Astrocyte of the hippocampus (primary cell): ENCODE measurements at regions not wholly inside any gene's neighbourhood (a gene's known extent, or its start where the extent isn't known, plus 50 kb on each side); places are given as distances from the start of the nearest gene placed in this dataset.

Source experiments
- DNase-seq: peaks from one replicate; pipeline ENCODE4 v3.0.0; 2011; ENCODE audit warnings: low read depth, low spot score

DNA sequence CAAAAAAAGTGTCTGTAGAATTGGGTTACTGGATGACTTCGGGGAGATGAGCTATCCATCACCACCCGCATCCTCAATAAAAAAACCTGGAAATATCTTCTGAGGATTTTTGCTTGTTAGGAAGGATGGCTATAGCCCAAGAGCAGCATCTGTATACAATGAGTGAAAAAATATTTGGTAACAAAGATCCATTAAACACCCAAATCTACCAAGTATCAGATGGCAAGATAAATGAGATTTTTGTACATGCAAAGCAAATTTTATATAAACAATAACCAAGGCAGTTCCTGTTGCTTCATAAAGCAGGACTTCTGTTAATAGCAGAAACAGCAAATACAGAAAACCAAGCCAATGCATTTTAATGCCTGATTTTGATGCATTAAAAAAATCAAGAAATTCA is 166.6 kb downstream of the SLC28A3 start:
- no peak for DNase-seq

DNA sequence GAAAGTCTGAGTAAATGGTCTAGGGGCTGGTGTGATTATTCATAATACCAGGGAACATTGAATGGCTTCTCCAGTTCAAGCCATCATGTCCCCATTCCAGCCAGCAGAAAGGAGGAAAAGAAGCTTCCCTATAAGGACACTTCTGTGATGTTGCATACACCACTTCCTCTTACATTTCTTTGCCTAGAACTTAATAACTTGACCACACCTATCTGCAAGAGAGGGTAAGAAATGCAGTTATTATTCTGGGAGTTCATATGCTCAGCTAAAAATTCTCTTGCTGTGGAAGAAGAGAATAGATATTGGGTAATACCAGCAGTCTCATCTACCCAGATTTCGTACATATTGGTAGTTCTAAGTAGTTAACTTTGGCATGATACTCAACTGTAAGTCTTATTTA is 166.1 kb downstream of the SLC28A3 start:
- no peak for DNase-seq

DNA sequence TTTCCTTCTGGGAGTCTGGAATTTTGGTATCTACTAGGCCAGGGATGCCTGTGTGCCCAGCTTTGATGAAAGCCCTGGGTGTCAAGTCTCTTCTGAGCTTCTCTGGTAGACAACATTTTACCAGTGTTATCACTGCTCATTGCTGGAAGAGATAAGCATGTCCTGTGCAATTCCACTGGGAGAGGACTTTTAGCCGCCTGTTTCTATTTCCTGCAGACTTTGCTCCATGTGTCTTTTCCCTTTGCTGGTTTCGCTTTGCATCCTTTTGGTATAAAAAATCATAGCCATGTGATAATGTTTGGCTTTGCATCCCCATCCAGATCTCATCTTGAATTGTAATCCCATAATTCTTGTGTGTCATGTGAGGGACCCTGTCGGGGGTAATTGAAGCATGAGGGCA is 163.2 kb downstream of the SLC28A3 start:
- DNase-seq = no peak

DNA sequence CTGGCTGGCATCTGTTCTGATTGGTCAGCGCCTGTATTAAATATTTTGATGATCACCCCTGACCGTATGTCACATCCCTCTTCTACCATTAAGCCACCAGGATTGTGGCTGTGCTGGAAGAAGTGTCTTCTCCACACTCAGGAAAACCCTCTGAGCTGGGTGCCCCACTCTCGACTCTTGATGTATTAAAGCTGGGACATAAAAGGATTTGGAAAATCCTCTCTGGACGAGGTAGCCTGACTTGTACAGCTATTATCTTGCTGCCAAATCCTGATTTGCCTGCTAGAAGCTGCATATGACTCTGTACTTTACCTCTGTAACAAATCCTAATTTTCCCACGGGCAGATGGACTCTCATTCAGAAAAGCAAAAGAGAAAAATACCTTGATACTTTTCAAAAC is 161.0 kb downstream of the SLC28A3 start:
- no peak for DNase-seq

DNA sequence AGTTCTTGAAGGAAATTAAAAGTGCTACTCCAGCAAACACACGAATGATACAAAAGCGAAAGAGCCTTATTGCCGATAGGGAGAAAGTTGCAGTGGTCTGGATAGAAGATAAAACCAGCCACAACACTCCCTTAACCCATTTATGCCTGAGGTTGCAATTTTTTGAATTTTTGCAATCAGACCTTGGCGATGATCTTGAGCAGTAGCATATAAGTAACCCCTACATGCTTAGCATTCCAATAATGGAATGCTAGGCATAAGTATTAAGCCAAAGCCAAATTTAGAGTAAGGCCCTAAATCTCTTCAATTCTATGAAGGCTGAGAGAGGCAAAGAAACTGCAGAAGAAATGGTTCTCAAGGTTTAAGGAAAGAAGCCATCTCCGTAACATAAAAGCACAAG is 153.5 kb downstream of the SLC28A3 start:
- peak; percentile 11 for DNase-seq

DNA sequence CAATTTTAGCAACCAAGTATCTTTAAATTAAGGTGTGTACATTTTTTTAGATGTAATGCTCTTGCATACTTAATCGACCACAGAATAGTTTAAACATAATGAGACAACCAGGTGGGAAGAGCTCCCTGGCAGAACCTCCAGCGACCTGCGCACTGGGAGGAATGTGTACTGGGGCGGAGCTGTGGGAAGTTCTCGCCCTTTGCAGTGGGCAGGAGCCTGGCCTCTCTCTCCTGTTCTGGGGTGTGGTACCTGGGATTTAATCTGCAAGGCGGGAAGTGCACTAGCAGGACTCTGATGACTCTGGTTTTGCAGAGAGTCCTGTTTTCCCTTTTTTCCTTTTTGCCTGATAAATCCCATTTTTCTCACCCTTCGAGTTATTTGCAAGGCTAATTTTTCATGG is 150.7 kb downstream of the SLC28A3 start:
- DNase-seq = no peak

DNA sequence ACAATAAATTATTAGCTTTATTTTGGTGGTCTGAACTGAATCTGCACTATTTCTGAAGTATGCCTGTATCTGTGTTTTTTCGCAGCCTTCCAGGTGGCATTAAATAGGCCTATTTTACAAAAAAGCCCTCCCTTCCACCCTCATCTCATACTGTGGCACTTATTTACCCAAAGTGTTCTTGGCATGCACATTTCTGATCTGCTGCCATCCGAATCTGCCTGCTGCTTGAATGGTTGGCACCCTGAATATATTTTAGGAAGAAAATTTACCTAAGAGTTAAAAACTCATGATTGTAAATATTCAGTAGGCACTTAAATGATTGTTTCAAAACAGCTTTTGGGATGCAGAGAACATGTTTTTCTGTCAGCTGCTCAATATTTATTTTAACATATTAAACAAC is 150.1 kb downstream of the SLC28A3 start:
- no peak for DNase-seq

DNA sequence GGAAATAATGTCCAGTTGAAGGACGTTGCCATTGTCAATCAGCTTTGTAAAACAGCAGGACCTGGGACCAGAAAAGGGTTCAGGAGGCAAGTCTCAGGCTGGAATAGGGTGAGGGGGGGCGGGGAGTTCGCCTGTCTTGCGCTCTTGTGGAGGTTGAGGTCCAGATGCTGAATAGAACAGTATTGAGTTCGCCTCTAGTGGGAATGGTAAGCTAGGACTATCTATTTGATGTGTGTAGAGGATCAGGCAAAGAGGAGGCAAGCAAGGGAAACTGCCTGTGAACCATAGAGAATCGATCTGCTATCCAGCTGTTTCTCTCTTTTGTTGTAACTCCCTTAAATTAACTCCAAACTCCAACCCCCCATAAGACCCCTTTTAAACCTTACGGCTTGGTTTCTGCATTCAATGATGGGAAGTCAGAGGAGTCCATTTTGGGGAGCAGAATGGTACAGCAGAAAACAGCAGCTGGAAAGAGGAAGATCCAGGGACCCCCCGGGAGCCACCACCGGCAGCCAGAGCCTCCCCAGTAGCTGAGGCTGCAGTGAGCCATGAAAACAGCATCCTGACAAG is 133.7 kb downstream of the SLC28A3 start:
- DNase-seq = no peak

DNA sequence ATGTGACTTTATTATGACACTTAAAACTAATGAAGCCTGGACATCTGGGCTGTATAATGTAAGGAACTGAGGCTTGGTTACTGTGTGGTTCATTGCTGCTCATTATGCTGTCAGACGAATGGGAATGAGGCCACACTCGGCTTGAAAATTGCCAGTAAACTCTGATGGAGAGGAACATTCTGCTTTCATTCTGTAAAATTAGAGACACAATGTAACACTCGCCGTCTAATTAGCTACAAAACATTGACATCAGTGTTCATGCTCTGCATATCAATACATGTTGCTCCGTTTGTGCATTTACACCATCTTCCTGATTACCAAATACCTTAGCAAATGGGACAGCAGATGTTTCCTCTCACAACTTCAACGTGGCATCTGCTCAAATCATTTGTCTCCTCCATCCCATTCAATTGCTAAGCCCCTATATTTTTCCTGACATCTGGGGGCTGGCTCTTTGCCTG is 133.0 kb downstream of the SLC28A3 start:
- DNase-seq = no peak

DNA sequence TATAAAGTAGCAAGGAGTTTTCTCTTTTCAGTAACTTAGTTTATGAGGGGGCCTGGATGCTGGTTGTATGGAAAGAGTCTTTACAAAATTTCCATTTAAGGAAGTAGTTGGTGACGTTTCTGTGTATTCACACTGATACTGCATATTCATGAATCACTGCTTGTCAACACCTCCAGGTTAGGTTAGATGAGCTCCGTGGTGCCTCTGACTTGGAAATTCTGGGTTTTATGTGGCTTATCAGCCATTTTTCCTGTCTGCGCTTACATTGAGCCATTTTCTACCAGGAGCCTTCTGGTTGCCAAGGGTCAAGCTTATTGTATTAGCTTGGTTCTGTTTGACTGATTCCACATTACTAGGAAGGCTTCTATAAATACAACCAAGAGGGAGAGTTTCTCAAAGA is 128.3 kb downstream of the SLC28A3 start:
- DNase-seq = no peak

DNA sequence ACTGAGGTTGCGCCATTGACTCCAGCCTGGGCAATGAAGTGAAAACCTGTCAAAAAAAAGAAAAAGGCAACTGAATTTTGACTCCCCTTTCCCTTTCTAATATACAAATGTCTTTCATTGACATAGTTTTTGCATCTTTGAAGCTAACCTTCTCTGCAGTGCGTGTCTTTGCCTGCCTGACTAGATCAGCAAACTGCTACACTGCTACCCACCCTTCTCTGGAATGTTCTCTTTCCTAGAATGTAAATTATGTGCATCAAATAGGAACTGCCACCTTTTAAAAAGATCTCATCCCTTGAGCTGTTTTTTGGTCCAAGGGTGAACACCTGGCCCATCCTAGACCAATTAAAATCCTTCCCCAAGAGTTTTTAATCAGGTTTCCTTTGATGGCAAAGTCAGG is 127.6 kb downstream of the SLC28A3 start:
- no peak for DNase-seq

DNA sequence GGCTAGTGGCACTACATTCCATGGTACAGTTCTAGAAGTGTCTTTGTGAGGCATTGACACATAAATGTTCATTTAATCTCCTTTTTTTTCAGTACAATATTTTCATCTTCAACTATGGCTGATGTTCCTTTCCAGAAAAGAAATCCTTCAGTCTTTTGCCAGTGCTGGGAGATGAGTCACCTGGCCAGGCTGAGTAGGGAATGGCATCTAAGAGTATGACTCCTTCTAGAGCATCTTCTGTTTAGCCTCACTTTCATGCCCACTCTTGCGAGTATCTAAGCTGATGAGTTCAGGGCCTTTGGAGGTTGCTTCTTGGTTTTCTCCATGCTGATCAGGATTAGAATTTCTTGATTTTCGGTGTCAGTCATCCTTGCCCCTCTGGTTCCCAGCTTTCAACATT is 124.4 kb downstream of the SLC28A3 start:
- no peak for DNase-seq

DNA sequence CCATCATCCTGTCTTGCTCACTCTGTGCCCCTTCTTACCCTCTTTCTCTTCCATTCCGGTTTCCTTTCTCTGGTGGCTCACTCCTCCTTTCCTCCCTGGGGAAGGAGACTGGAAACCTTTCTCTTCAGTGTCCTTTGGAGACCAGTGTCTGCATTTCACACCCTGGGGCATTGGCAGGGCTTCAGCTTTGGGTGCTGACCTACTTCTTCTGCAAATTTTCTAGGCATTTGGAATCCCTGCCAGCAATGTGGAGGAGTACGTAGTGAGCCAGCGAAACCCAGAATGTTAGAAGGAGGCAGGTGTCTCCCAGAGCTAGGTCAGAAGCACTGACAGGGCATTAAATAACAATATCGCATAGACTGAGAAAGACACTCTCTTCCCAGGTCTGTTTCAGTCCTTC is 122.2 kb downstream of the SLC28A3 start:
- DNase-seq = no peak

DNA sequence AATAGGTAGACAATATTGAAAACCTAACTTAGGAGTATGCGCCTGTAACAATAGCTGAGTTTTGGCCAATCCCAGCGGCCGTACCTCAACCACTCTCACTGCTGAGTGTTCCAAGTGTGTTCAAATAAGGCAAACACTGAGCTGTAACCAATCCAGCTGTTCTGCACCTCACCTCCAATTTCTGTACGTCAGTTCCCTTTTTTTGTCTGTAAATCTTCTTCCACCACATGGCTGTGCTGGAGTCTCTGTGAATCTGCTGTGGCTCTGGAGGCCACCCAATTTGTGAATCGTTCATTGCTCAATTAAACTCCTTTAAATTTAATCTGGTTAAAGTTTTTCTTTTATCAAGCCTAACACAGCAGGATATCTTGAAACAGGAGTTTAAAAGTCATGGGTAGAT is 116.3 kb downstream of the SLC28A3 start:
- DNase-seq = no peak
